ENCODE measurements at regions not wholly inside any gene's neighbourhood (a gene's known extent, or its start where the extent isn't known, plus 50 kb on each side); places are given as distances from the start of the nearest gene placed in this dataset.

GRCh38 chr4:1556541-1557220, 127.4 kb downstream of the FAM53A start:
- Histone ChIP-seq H3K4me1 (ENCODE audit: control insufficient read depth in 5 of 5, insufficient read depth in 5 of 5, low read length in 5 of 5) (no peaks in the 10 kb centered on the region), H3K4me3 (no peak overlapping the region), H3K36me3 (ENCODE audit: control insufficient read depth in 4 of 4, insufficient read depth in 4 of 4, low read length in 4 of 4) (no peaks in the 10 kb centered on the region), H3K9me3 (ENCODE audit: control insufficient read depth in 4 of 4, insufficient read depth in 3 of 4, low read length in 3 of 4) (peaks cover 0 to 5% (median 0%) of the 10 kb centered on the region in 4 donors), H3K9ac (ENCODE audit: insufficient read depth in 1 of 2, low read length in 2 of 2) (no peak overlapping the region), H3K27me3 (ENCODE audit: control insufficient read depth in 3 of 3, insufficient read depth in 3 of 3, low read length in 2 of 3) (peaks cover 3 to 42% (median 7%) of the 10 kb centered on the region in 3 donors), H3K27ac (ENCODE audit: low read depth in 1 of 2, low read length in 1 of 2) (no peak overlapping the region)
- TF ChIP-seq CTCF (IDR thresholded peaks at IDR 0.05; ENCODE audit: control extremely low read depth, extremely low read depth) = no peak
- DNase-seq = no peak
- 17 to 35% methylated on average over 29 to 31 of the region's 31 CpGs for WGBS, 2 donors
- ATAC-seq (ENCODE audit: insufficient read depth, low FRiP score) = no peak

- H3K9ac ChIP-seq (ENCODE audit: insufficient read depth in 1 of 2, low read length in 2 of 2) = no peak overlapping the region
- no peak overlapping the region for H3K4me3 ChIP-seq
- H3K4me1 ChIP-seq (ENCODE audit: control insufficient read depth in 5 of 5, insufficient read depth in 5 of 5, low read length in 5 of 5) = no peaks in the 10 kb centered on the region
- H3K27me3 ChIP-seq (ENCODE audit: control insufficient read depth in 3 of 3, insufficient read depth in 3 of 3, low read length in 2 of 3) = peaks cover 3 to 39% (median 7%) of the 10 kb centered on the region in 3 donors
- peaks cover 0 to 2% (median 0%) of the 10 kb centered on the region in 4 donors for H3K9me3 ChIP-seq (ENCODE audit: control insufficient read depth in 4 of 4, insufficient read depth in 3 of 4, low read length in 3 of 4)
- DNase-seq (no peak), ATAC-seq (ENCODE audit: insufficient read depth, low FRiP score) (no peak)
- H3K27ac ChIP-seq (ENCODE audit: low read depth in 1 of 2, low read length in 1 of 2) = no peak overlapping the region
- peaks cover 0 to 1% (median 0%) of the 10 kb centered on the region in 4 donors for H3K36me3 ChIP-seq (ENCODE audit: control insufficient read depth in 4 of 4, insufficient read depth in 4 of 4, low read length in 4 of 4)
- no peak for TF ChIP-seq CTCF (IDR thresholded peaks at IDR 0.05; ENCODE audit: control extremely low read depth, extremely low read depth)
- 80 to 83% methylated on average over 16 of the region's 16 CpGs for WGBS, 2 donors
Measured at GRCh38 chr4:1554876-1555265, 129.2 kb downstream of the FAM53A start.

GRCh38 chr4:1554246-1554875, 129.8 kb downstream of the FAM53A start:
- no peak for DNase-seq
- Histone ChIP-seq H3K9me3 (ENCODE audit: control insufficient read depth in 4 of 4, insufficient read depth in 3 of 4, low read length in 3 of 4) (peaks cover 0 to 2% (median 0%) of the 10 kb centered on the region in 4 donors), H3K27me3 (ENCODE audit: control insufficient read depth in 3 of 3, insufficient read depth in 3 of 3, low read length in 2 of 3) (peaks cover 3 to 37% (median 7%) of the 10 kb centered on the region in 3 donors), H3K4me3 (no peak overlapping the region), H3K9ac (ENCODE audit: insufficient read depth in 1 of 2, low read length in 2 of 2) (no peak overlapping the region), H3K4me1 (ENCODE audit: control insufficient read depth in 5 of 5, insufficient read depth in 5 of 5, low read length in 5 of 5) (peaks cover 0 to under 1% (median 0%) of the 10 kb centered on the region in 5 donors), H3K27ac (ENCODE audit: low read depth in 1 of 2, low read length in 1 of 2) (no peak overlapping the region), H3K36me3 (ENCODE audit: control insufficient read depth in 4 of 4, insufficient read depth in 4 of 4, low read length in 4 of 4) (peaks cover 0 to 1% (median 0%) of the 10 kb centered on the region in 4 donors)
- 71 to 73% methylated on average over 26 of the region's 26 CpGs for WGBS, 2 donors
- no peak for ATAC-seq (ENCODE audit: insufficient read depth, low FRiP score)
- no peak for TF ChIP-seq CTCF (IDR thresholded peaks at IDR 0.05; ENCODE audit: control extremely low read depth, extremely low read depth)
